NCI-H128 (cell line): ENCODE measurements at regions not wholly inside any gene's neighbourhood (a gene's known extent, or its start where the extent isn't known, plus 50 kb on each side); places are given as distances from the start of the nearest gene placed in this dataset.

Experiments
- DNase-seq: peaks from one replicate; lab custom pipeline; 2025; ENCODE audit not compliant: unreplicated experiment; lab: John Stamatoyannopoulos, UW

DNA sequence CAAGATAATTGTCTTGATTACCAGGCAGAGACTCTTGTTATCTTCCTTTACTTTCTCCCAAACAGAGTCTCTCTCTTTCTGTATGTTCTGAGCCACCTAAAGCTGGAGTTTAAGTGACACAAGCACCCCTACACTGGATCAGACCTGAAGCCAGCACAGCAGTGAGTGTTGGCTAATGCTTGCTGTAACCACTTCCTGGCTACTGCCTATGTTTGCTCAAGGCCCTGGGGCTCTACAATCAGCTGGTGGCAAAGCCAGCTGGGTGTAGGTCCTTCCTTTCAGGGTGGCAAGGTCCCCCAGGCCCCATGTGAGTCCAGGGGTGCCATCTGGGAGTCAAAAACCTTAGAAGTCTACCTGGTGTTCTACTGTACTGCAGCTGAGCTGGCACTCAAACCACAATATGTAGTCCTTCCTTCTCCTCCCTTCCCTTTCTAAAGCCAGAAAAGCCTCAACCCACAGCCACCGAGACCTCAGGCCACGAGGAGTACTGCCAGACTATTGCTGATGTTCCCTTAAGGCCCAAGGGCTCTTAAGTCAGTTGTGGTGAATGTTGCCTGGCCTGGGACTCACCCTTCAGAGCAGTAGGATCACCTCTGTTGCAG, 416.3 kb downstream of the ADRA2A start:
- no peak for DNase-seq

DNA sequence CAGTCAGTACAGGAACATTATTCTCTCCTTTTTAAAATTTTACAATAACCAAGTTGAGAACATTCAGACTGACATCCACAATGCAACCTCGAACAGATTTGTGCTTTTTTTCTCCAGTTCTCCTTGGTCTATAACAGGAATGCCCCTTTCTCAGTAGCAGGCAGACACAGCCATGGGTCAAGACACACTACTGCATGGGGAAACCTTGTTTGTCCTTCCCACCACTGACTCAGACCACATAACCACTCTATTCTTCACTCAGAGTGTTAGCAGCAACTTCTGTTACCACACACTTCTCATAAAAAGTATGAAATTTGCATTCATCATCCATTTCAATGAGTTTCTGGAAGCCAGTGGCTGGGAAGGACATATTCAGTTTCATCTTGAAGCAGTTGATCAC, 421.7 kb downstream of the ADRA2A start:
- DNase-seq: no peak

DNA sequence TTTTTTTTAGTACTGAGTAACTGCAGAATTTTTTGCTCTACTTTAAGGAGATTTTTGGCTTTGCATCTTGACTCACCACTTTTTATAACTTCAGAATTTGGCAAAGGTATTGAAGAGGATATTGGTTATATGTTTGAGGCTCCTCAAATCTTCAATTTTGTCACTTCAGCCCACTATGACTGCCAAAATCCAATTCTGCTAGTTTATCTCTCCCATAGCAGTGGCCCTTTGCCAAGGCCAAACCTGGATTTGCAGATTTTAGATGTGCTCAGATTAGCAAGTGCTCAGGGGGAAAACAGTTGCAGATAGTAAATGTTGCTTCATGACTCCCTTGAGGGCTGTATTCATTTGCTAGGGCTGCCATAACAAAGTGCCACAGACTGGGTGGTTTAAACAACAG, 427.5 kb downstream of the ADRA2A start:
- no peak for DNase-seq

DNA sequence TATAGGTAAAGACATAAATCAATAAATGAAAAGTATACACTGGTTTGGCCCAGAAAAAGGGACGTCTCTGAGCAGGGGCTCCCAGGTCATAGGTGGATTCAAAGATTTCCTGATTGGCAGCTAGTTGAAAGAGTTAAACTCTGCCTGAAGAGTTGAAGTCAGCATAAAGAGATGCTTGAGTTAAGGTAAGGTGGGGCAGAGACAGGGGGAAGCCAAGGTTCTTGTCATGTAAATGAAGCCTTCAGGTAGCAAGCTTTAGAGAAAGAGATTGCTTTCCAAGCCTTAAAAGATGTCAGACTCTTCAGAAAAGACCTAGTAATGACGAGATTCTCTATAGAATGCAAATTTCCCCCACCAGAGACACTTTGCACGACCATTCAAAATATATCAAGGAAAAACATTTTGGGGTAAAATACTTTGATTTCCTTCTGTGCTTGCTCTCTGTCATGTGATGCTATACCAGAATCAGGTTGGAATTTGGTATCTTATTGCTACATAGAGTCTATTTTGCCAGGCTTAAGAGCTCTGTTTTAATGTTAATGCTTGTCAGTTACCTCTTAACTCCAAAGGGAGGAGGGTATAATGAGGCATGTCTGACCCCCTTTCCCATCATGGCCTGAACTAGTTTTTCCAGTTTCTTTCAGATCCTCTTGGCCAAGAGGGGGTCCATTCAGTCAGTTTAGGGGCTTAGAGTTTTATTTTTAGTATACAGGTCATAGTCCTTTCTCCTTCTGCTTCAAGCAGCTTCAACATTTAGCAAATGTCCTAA, 429.6 kb downstream of the ADRA2A start:
- no peak for DNase-seq

DNA sequence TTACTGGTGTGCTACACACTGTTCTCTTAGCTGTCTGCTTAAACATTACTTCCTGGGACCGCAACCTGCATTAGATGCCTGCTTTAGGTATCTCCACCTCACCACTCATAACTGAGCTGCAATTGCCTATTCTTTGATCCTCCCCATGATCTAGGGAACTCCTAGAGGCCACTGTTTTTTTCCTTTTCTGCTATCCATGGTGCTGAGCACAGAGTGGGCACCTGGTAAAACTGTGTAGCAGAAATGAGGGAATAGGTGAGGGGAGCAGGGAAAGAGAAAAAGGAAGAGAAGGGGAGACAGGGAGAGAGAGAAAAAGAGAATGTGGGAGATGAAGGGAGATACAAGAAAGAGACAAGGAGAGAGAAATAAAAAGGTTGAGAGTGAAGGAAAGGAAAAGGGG, 434.9 kb downstream of the ADRA2A start:
- DNase-seq: no peak

DNA sequence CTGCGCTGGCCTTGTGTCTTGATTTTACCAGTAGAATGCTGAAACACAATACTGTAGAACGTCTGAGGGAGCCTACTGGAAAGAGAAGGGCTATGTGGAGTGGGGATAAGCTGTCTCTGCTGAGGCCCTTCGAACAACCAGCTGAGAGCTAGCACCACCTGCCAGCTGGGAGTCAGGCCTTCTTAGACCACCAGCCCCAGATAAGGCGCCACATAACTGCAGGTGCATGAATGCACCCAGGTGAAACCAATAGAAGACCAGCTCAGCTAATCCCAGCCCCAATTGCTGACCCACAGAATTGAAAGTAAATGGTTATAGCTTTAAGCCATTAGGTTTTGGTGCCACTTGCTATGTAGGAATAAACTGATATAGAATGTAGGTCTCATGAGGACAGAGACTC, 438.4 kb downstream of the ADRA2A start:
- DNase-seq: no peak

DNA sequence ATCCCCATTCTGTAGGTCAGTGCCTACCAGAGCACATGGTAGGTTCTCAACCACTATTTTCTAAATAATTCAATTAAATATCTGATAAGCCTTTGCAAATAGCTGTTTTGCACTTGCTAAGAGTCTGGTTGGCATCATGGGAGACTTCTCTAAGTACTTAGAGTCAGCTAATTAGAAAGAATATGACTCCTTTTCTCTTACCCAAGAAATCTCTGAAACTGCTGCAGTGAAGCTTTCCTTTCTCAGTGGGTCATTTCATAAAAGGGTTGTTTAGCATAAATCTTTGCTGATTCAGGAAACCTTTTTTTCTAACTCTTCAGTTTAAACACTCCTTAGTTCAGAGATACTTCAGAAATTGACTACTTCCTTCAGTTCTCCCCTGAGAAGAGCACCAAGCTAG, 438.9 kb downstream of the ADRA2A start:
- DNase-seq: no peak

DNA sequence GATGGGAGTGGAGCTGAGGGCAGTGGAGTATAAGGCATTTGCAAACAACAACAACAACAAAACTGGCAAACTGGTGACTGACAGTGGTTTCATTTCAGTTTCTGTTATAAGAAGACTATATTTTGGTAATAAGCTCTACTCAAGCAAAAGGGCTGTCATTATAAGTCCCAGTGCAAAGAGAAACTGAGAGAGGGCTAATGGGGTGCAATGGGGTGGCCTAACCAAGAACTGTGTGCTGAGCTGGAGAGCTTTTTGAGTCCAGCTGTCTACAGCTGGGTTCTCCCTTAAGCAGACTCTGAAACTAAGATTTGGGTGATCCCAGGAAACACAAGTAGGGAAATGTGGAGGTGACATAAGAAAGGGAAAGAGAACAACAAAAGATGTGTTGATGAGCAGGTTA, 439.3 kb downstream of the ADRA2A start:
- DNase-seq: no peak

DNA sequence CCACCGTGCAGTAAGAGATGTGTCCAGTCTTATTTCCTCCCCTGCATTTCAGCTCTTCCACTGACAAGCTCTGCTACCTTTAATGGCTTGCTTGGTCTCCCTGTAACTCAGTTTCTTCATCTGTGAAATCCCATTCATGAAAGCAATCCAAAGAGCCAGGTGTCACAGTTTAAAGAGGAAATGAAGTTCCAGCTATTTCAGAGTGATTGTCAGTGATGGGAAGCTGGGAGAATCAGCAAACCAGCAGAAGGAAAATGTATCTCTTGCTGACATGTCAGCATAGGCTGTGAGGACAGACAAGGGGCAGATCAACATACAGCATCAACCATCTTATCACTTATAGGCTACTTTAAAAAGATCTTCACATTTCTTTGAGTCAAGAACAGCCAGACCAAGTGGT, 445.3 kb downstream of the ADRA2A start:
- DNase-seq: no peak

DNA sequence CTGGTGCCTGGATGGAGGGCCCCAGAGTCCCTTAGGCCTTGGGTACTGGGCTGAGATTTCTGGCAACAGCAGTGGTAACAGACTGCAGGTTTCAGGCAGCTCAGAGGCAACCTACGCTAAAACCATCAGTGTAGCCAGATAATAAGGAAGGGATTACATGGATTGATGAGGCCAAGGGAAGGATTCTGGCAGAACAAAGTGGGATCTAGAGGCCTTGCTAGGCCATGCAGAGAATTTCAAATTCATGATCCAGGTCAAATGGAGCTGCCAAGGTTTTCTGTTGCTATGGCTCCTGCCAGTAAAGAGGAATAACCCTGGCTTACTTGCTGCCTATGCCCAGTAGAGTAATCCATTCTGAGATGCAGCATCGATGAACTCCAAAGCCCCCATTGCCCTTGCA, 445.7 kb downstream of the ADRA2A start:
- DNase-seq: no peak

DNA sequence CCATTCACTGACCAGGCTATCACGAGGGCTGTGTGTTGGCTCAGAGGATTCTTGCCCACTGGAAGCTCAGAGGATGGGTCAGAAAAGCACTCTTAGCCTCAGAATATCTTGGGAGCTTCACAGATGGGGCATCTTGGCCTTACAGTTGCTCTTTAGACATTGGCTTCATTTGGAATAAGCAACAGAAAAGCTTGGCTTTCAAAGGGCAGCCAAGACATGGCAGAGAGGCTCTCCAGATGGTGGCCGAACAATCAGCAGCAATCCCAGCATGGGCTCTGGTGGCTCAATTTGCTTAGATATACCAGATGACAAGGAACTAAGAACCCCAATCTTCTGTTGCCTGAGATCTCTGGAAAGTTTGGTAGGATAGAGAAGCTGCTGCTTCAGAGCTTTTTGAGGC, 446.2 kb downstream of the ADRA2A start:
- DNase-seq: no peak

DNA sequence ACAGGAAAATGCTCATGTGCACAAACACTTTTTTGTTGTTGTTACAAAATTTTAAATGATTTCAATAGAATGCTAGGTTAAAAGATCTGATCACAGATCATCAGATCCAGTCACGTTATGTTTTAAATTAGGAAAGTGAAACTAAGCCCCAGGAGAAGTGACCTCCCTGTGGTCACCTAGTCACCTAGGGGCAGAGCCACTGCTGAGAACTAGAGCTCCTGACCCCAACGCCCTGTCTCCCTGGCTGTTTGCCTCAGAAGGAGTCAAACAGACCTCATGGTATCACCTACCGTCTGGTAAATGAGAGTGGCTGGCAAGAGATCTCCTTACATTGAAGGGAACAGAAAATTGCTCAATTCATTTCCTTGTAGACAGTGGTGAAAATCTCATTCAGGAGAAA, 447.3 kb downstream of the ADRA2A start:
- no peak for DNase-seq

DNA sequence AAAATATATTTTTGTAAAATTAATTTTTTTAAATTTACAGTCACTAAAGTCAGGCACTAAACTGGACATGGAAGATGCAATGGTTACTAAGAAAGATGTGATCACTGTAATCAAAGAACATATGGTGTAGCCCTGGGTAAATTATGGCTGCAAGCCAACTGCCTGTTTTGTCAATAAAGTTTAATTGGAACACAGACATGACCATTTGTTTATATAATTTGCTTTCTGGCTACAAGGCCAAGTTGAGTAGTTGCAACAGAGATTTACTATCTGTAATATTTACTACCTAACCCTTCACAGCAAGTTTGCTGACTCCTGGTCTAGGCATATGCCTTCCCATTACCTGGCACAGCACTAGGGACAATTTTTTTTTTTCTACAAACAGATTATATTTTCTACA, 448.9 kb downstream of the ADRA2A start:
- DNase-seq: no peak

DNA sequence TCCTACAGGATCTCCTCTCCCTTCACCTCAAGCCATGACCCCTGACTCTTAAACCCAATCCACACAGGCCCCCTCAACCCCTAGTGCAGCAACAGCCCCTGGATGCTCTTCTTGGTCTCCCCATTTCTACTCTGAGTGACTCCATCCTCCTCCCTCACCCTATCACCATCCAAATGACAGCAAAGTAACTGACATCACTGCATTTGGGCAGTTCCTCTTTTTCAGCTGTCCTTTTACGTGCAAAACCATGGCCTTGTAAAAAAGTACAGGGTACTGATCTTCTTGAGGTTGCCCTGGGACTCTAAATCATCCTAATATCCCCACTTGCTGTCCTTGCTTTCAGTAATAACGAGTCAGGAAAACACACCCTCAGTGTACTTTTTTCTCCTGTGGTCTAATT, 454.9 kb downstream of the ADRA2A start:
- DNase-seq: no peak

DNA sequence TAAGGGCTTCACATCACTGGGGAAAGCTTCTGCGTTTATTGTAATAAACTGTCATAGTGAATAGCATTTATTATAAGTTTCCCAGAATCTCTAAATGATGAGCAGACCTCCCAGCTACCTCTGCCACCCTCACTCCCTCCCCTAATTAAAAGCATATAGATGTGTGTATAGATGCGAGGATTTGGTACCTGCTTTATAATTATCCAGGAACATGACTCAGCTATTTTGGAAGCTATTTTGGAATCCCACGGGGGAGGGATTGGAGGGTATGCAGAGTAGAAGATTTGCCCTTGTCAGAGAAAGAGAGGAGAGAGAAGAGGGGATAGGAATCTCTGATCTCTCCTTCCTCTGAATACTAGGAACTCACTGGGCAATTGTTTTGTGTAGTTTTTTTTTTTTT, 455.3 kb downstream of the ADRA2A start:
- DNase-seq: no peak

DNA sequence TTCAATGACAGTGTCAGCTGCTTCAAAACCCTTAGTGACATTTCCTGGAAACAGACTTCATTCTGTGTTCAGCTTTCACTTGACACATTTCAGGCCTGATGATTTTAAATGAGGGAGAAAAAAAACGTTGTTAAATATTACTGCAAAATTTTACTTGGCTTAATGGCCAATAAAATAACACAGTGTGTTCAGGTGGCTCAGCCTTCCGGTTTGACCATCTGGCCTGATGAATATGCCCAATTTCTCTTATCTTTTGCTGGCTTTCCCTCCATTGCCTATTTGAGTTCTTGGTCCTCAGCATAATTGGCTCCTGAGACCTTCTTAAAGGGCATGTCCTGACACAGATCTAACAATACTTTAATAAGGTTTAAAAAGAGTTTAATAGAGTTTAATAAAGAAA, 462.4 kb downstream of the ADRA2A start:
- no peak for DNase-seq

DNA sequence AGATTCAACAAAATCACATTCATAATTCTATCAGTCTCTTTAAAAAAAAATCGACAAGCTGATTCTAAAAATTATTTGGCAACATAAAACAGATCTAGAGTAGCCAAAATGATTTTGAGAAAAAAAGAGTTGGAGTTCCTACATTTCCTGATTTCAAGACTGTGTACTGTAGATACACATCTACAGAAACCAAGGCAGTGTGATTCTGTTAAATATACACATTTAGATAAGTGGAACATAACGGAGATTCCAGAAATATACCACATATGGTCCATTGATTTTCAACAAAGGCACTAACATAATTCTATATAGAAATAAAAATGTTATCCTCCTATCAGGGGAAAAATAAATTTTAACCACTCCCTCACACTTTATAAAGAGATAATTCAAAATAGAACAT, 467.0 kb downstream of the ADRA2A start:
- DNase-seq: no peak

DNA sequence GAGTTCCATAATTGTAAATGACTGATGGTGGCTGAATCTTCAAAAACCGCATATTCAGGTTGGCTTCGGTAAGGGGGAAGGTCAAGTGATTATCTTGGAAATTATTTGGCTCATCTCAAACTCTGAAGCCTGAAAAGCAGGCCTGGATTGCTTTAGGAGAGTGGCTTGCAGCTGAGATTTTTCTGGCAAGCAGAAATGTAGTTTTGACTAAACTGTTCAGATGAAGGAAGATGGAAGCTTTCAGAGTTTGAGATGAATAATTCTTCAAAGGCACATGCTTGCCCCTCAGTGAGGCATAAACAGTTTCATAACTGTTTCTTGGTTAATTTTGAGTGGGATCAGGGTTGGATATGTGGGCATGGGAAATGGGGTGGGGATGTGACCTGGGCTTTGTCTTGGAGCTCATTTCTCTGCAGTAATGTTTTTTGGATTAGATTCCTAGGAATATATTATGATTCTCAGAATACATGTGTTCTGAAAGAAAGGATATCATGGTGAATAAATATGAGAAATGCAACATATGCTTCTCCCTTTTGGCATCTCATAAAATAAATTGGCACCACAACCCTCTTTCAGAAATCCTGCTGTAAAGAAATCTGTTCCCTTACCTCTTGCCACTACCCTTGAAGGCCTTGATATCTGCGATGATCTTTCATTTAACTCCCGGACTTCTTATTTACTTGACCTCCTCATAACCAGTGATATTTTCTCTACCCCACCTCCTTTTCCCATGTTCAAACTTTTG, 469.2 kb downstream of the ADRA2A start:
- no peak for DNase-seq

DNA sequence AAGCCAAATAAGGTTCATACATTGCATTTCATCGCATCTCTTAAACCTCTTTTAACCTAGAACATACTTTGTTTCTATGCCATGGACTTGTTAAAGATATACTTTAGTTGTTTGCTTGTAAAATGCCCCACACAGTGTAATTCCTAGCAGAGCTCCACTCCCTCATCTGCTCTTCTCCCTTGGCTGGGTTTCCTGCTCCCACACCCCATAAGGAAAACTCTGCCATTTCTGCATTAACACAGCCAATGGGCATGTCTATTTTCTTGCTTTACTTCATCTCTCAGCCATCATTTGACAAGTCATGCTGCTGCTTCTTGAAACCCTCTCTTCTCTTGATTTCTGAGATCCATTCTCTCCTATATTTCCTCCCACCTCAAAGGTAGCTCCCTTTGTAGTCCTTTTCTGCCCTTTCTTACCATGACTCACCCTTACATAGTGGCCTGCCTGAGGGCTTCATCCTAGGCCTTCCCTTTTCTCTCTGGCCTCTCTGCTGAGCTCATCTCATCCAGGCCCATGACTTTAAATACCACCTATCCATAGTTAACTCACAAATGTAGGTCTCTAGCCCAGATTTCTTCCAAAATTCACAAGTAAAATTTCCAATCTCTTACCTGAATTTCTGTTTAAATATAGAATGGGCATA, 471.4 kb downstream of the ADRA2A start:
- DNase-seq: no peak

DNA sequence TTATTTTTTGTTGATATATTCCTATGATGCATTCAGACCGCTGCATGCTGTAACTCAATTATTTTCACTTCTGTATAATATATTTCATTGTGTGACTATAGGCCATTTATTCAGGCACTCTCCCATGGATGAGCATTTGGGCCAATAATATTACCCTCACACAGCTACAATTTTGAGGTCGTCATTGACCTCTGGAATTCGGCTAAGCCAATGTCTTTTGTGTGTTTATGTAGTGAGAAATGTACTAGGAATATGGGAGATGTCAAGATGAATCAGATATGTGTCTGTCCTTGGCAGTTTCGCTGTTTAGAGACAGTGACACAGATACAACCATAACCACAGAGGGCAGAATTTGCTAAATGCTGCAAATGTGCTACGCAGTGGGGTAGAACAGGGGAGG, 474.2 kb downstream of the ADRA2A start:
- DNase-seq: no peak

DNA sequence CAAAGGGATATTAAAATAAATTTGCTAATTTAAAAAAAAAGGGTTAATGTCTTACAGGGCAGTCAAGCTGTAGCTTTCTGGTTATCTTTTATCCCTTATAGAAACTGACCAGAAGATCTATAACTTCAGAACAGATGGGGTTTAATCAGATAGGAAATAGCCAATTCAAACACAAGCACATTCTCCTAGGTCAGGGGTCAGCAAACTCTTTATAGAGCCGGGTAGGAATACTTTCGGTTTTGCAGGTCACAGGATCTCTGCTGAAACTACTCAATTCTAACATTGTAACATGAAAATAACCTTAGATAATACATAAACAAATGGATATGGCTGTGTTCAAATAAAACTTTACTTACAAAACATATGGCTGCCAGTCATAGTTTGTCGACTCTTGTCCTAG, 479.8 kb downstream of the ADRA2A start:
- DNase-seq: no peak

DNA sequence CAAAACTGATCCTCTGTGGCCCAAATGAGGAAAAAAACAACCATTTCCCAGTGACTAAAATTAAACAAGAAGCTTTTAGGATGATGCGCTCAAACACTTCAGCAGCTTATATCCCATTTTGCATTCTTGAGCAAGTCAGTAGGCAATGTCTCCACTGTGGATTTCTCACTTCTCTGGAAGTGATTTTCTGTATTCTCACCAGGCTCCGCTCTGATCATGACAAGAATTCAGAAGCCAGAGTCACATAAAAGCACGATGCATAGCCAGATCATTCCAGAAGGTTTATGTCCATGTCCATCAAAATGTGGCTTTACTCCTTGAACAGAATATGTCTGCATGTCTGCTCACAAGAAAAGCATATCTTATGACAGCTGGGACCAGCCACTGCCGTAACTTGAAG, 481.4 kb downstream of the ADRA2A start:
- no peak for DNase-seq
